HG03064 (cell line): ENCODE measurements at regions not wholly inside any gene's neighbourhood (a gene's known extent, or its start where the extent isn't known, plus 50 kb on each side); places are given as distances from the start of the nearest gene placed in this dataset.

Experiments
- ATAC-seq: cut with Tn5 transposase; IDR thresholded peaks from one replicate; pipeline ENCODE4 v1.9.1; 2021; ENCODE audit warnings: low read depth; ENCODE audit not compliant: unreplicated experiment

- ATAC-seq: no peak
These were observed 416.5 kb downstream of the MLLT3 start for GRCh38 chr9:20205821-20206220.

GRCh38 chr9:20200991-20201431 is 412.2 kb upstream of the SLC24A2 start:
- ATAC-seq: no peak

DNA sequence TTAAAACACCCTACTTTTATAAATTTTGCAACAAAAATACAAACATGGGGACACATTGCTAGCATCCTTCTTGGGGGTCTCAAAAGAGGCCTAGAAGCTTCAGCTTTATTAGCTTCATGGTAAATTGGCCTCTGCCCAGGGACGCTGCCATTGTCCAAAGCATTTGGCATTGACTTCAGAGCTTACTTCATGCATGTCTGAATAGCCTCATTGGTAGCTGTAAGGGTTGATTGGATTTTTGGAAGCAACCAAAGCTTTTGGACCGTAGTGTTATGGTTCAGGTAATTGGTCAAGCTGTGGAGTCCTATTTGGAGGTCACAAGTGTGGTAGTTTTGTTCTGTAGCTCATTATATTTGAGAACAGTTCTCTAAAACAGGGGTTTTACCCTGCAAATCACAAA is 411.7 kb upstream of the SLC24A2 start:
- no peak for ATAC-seq

DNA sequence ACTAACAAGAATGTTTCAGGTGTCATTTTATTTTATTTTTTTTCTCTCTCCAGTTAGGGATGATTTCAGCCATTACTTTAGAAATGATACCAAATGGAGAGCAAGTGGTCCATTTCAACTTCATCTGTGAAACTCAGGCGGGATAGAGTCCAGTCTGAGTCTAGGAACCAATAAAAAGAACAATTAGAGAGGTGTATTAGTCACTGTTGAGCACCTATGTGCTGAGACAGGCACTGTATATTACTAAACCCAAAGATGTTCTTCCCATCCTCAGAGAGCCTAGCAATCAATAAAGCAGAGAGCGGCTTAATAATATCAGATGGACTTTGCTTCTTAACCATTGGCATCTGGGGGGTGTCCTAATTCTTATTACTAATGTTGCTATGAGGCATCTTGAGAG is 410.3 kb upstream of the SLC24A2 start:
- no peak for ATAC-seq

DNA sequence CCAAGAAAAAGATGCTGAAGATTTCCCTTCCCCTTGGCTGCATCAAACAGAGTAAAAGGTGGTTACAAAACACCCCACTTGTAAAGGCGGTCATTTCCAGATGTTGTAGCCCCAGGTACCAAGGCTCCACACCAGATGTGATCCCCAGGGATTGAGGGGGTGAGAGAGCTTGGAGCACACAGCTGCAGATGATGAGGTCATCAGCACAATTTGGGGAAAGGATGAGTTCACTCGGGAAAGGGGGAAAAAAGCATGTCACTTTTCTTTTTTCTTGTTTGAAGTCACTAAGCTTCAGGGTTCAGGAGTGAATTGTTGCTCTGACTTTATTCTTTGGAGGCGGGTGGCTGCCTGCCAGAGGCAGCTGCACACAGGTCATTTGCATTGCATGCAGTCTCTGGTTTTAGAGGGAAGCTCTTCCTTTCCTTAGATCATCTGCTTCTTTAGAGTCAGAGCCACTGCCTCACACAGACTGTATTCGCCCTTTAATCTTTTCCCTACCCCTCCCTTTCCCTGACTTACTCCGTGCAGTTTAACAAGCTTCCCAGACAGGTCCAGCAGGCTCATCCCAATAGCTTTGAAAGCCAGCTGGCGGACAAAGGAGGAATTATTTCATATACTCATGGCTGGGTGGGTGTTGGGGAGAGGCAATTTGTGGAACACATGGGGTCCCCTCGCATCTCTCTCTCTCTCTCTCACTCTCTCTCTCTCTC is 409.3 kb upstream of the SLC24A2 start:
- ATAC-seq: no peak

DNA sequence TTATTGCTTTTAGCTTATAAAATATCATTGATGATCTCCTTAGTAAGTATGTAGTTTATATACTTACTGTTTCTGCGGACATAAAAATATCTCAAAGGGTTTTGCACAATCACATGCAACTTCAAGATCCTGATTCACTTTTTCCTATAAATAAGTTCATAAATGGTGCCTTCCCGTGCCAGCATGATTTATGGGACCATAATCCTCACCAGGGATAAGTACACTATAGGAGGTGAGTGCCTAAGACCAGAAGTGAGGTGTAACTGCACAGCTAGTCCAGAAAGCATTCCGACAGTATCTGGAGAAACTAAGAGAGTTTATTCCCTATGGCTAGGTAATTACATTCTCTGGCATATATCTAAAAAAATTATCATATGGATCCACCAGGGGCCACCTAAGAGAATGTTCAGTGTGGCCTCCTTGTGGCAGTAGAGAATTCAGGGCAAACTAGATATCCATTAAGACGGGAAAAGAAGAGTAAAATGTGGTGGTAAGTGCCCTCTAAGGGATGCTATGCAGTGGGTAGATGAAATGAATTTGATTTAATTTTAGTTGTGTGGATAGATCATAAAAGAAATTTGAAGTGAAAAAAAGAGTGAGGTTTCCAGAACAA is 402.5 kb upstream of the SLC24A2 start:
- ATAC-seq: no peak

GRCh38 chr9:20189871-20190270 is 401.0 kb upstream of the SLC24A2 start:
- ATAC-seq: no peak

DNA sequence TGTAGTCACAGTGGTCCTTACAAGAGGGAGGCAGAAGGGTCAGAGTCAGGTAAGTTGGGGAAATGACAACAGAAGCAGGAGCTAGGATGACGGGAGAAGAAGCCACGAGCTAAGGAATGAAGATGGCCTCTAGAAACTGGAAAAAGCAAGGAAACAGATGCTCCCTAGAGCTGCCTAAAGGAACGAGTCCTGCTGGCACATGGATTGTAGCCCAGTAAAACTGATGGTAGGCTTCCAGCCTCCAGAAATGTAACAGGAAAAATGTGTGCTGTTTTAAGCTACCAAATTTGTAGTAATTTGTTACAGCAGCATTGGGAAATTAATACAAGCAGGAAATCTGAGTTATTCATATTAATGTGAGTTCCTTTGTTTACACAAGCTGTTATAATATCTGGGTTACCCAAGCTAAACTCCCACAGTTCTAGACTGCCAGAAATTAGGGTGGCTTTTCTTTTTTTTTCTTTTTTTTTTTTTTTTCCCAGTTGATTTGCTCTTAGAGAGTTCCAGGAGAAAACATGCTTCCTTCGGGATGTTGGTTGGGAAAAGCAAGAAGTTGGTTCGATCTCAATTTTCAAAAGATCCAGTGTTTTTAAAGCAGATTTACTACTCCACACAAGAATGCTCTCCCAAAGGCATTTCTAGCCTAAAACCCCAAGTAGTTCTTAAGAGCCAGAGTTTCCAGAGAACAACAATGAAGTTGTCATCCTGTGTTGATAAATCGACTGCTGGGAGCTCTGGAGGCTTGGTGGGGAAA is 400.0 kb upstream of the SLC24A2 start:
- ATAC-seq: no peak

DNA sequence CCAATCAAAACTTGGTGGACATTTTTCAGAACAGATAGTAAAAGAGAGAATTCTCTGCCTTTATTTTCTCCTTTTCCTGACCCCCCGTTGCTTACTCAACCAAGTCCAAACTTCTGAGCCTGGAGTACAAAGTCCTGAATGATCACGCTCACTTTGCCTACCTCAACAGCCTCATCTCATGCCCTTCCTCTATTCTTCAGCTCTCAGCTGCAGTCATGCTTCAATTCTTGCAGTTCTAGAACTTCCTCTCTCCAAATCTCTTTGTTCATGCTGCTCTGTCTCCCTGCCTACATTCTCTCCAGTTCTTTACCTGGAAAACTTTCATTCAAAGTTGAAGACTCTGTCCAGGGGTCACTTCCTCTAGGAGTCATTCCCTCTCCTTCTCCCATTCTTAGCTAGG is 398.5 kb upstream of the SLC24A2 start:
- ATAC-seq: no peak

- ATAC-seq: no peak
These were observed 398.0 kb upstream of the SLC24A2 start for GRCh38 chr9:20186823-20187222.

GRCh38 chr9:20186231-20186630 is 397.4 kb upstream of the SLC24A2 start:
- no peak for ATAC-seq

- no peak for ATAC-seq
These were observed 395.7 kb upstream of the SLC24A2 start for GRCh38 chr9:20184541-20184940.

- no peak for ATAC-seq
These were observed 389.8 kb upstream of the SLC24A2 start for GRCh38 chr9:20178679-20179078.

- no peak for ATAC-seq
These were observed 389.4 kb upstream of the SLC24A2 start for GRCh38 chr9:20178197-20178596.

GRCh38 chr9:20170122-20170521 is 381.3 kb upstream of the SLC24A2 start:
- no peak for ATAC-seq

- no peak for ATAC-seq
These were observed 363.4 kb upstream of the SLC24A2 start for GRCh38 chr9:20152151-20152725.

GRCh38 chr9:20148416-20148815 is 359.6 kb upstream of the SLC24A2 start:
- no peak for ATAC-seq

GRCh38 chr9:20144197-20144596 is 355.4 kb upstream of the SLC24A2 start:
- ATAC-seq: no peak

DNA sequence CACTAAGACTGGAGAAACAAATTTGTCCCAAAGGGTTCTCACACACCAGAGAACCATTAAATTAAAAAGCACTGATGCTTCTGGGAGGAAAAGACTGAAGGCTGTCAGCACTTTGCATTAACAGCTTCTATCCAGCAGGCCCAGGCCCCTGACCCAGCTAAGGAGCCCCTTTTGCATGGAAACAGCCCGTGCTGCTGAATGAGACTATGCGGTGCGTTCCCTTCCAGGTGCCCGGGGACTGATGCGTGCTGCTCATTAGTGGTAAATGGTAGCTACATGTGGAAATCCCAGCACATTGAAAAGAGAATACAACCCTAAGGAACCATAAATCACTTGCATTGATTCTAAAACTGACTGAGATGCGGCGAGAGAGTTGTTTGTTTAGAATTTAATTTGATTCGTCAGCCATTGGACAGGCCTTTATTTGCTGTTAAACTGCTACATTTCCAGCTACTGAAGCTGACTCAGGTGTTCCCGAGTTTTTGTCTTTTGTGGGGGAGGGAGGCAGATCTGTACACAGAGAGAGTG is 351.0 kb upstream of the SLC24A2 start:
- no peak for ATAC-seq

DNA sequence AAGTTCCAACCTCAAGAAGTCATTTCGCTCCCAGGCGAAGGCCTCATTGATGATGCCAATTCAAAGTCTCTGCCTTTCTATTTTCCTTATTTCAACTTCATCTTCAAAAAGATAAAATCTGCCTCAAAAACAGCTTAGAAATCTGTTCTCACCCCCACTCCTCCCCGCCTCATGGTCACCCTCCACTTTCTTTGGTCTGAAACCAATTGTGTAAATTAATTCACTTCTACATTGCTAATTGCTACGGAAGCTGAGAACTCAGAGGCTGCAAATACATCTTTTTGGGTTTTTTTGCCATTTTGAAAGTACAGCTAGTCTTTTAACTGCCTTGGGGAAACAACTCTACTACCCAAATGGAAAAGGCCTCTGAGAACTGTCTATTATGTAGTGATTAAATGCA is 350.0 kb upstream of the SLC24A2 start:
- no peak for ATAC-seq

DNA sequence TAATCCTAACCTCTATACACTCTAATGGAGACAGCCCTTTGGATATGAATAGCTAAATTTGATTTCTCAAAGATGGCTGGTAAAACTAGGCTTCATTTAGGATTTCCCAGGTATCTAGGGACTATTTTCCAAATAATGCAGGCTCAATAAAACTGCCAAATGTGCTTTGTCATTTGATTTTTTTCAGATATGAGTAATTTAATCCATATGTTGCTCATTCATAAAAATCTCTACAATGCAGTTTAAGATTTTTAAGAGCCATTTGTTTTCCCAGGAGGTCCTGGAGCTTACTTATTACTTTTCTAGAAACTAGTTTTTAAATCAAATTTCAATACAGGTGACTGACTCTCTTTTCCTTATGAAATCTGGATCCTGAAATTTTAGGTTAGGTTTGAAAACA is 349.3 kb upstream of the SLC24A2 start:
- ATAC-seq: no peak
